ENCODE measurements at regions not wholly inside any gene's neighbourhood (a gene's known extent, or its start where the extent isn't known, plus 50 kb on each side); places are given as distances from the start of the nearest gene placed in this dataset.

- no peak for TF ChIP-seq CTCF (IDR thresholded peaks at IDR 0.05; ENCODE audit: insufficient read depth, low read depth, low read length)
- no peak for TF ChIP-seq EZH2 (IDR thresholded peaks at IDR 0.05; ENCODE audit: insufficient read depth, low read length)
Measured at GRCh38 chr2:177328056-177328455, 63.5 kb upstream of the NFE2L2 start.
